Body of pancreas (tissue), 4 donors: ENCODE measurements at regions not wholly inside any gene's neighbourhood (a gene's known extent, or its start where the extent isn't known, plus 50 kb on each side); places are given as distances from the start of the nearest gene placed in this dataset.

ENCODE experiments used
- CTCF ChIP-seq, 7 experiments: fragments of 450-650 bp in 4 of 7; fragments of 200-600 bp in 3 of 7; sonication (generic) in 3 of 7; IDR thresholded peaks; one replicate each; pipeline ENCODE4 v1.5.1; 2016 to 2019; ENCODE audit warnings: antibody characterized with exemption in 7 of 7
- POLR2A ChIP-seq, 3 donors: fragments of 450-650 bp; IDR thresholded peaks; one replicate each; pipeline ENCODE4 v1.6.1; 2016; ENCODE audit warnings: antibody characterized with exemption in 3 of 3, mild to moderate bottlenecking in 2 of 3

- no peak for TF ChIP-seq CTCF (IDR thresholded peaks at IDR 0.05)
- no peak for TF ChIP-seq POLR2A (IDR thresholded peaks at IDR 0.05)
These were observed 859.0 kb upstream of the ARPP21 start for GRCh38 chr3:34780294-34780693.
